ENCODE measurements at regions not wholly inside any gene's neighbourhood (a gene's known extent, or its start where the extent isn't known, plus 50 kb on each side); places are given as distances from the start of the nearest gene placed in this dataset.

DNA sequence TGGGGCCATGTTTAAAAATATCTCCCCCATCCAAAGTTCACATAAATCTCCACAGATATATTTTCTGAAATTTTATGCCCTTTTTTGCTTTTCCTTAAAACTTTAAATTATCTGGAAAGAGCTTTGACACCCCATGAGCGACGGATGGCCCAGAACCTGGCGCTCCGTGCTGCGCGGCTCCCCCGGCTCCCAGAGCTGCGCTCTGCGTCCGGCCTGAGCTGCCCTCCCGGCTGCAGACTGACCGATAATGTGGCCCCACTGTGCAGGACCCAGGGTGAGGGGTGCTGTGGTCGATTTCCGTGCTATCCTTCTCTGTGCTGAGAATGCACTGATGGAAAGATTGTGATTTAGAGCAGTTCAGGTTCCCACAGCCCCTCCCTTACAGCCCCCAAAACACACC is 292.3 kb upstream of the IRX4 start:
- in situ Hi-C loops (cut with MboI; ENCODE audit: low sequenced_read_pairs in 4 of 4) (no loop called here), intact Hi-C loops (cut with DNase I; ENCODE audit: low total_unique reads) (no loop called here)
- Histone ChIP-seq H3K36me3 (no peaks in the 10 kb centered on the region), H3K9me3 (no peaks in the 10 kb centered on the region), H3K4me1 (no peaks in the 10 kb centered on the region), H3K27me3 (no peaks in the 10 kb centered on the region), H3K27ac (no peak overlapping the region), H3K4me3 (no peak overlapping the region)
- DNase-seq: no peak
- no peak for ATAC-seq
- TF ChIP-seq, protein P1, sequence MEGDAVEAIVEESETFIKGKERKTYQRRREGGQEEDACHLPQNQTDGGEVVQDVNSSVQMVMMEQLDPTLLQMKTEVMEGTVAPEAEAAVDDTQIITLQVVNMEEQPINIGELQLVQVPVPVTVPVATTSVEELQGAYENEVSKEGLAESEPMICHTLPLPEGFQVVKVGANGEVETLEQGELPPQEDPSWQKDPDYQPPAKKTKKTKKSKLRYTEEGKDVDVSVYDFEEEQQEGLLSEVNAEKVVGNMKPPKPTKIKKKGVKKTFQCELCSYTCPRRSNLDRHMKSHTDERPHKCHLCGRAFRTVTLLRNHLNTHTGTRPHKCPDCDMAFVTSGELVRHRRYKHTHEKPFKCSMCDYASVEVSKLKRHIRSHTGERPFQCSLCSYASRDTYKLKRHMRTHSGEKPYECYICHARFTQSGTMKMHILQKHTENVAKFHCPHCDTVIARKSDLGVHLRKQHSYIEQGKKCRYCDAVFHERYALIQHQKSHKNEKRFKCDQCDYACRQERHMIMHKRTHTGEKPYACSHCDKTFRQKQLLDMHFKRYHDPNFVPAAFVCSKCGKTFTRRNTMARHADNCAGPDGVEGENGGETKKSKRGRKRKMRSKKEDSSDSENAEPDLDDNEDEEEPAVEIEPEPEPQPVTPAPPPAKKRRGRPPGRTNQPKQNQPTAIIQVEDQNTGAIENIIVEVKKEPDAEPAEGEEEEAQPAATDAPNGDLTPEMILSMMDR (IDR thresholded peaks at IDR 0.05 in 4 of 5, conservative IDR thresholded peaks at IDR 0.05 in 1 of 5): no peak
- TF ChIP-seq POLR2A (IDR thresholded peaks at IDR 0.05): no peak

DNA sequence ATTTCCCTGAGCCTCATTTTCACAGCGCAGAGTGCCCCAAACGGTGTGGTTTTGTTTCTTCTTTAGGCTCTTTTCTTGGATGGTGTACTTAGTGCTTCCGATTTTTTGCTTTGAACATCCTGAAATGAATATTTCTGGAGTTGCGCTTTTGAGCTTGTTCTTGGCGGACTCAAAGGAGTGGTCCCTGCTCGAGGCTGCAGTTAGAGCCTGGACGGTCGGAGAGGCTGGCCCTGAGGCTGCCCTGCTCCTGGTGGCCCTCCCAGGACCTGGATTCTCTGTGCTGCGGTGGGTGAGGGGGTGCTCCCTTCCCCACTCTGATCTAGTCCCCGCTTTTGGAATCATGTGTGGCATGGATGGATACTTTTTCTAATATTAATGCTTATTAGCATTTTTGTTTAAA is 291.8 kb upstream of the IRX4 start:
- TF ChIP-seq POLR2A (IDR thresholded peaks at IDR 0.05): no peak
- TF ChIP-seq, protein P1 (IDR thresholded peaks at IDR 0.05 in 4 of 5, conservative IDR thresholded peaks at IDR 0.05 in 1 of 5): no peak
- intact Hi-C loops (cut with DNase I; ENCODE audit: low total_unique reads): no loop called here
- in situ Hi-C loops (cut with MboI; ENCODE audit: low sequenced_read_pairs in 4 of 4): no loop called here
- H3K4me1 ChIP-seq: no peaks in the 10 kb centered on the region
- no peak overlapping the region for H3K4me3 ChIP-seq
- no peaks in the 10 kb centered on the region for H3K9me3 ChIP-seq
- no peak for ATAC-seq
- H3K36me3 ChIP-seq: no peaks in the 10 kb centered on the region
- DNase-seq: no peak
- H3K27ac ChIP-seq: no peak overlapping the region
- no peaks in the 10 kb centered on the region for H3K27me3 ChIP-seq

DNA sequence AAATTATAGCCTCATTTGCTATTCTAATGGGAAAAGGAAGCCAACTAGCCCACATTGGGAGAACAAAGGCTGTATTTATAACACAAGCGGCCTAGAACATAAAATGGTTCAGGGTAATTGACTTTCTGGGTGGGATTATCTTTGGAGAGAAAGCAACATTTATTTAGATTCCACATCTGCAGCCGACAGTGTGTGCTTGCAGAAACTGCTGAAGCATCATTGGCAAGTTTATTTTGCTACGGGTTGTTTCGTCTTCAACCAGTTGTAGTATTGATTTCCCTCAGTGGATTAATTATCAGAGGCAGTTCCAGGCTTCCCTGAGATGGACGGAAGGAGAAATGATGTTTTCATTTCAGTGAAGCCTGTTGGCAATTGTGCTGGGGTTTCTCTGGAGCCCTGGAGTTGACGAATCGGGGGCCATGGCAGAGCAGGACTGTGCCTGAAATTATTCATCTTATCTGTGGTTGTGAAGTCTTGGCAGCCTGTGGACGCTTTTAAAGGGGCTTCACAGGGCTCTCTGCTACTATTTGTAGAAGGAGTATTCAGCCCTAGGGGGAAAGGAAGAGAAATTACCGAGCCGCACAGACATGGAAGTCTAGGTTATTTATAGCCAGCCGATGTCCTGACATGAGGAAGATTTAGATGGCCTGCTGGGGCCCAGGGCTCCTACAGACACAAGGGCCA is 290.6 kb upstream of the IRX4 start:
- TF ChIP-seq, protein P1 (IDR thresholded peaks at IDR 0.05 in 4 of 5, conservative IDR thresholded peaks at IDR 0.05 in 1 of 5): no peak
- TF ChIP-seq POLR2A (IDR thresholded peaks at IDR 0.05): no peak

DNA sequence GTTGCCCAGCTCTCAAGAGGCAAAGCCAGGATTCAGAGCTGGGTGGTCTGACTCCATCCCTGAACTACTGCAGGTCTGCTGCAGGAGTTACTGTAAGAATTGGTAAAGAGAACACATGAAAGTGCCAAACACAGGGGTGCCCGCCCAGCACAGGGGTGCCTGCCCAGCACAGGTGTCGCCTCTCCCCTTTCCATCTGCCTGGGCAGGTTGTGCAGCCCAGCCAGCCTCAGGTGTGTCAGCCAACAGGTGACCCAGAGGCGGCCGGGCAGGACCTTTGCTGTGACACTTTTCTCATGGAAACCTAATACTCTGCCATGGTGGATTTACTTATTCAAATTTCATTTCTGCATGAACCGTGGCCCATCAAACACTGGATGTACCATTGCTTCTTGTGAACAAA is 289.7 kb upstream of the IRX4 start:
- intact Hi-C loops (cut with DNase I; ENCODE audit: low total_unique reads) (no loop called here), in situ Hi-C loops (cut with MboI; ENCODE audit: low sequenced_read_pairs in 4 of 4) (no loop called here)
- DNase-seq (no peak), ATAC-seq (no peak)
- Histone ChIP-seq H3K27me3 (no peaks in the 10 kb centered on the region), H3K9me3 (no peaks in the 10 kb centered on the region), H3K36me3 (no peaks in the 10 kb centered on the region), H3K27ac (no peak overlapping the region), H3K4me1 (no peaks in the 10 kb centered on the region), H3K4me3 (no peak overlapping the region)
- TF ChIP-seq, protein P1 (IDR thresholded peaks at IDR 0.05 in 4 of 5, conservative IDR thresholded peaks at IDR 0.05 in 1 of 5): no peak
- no peak for TF ChIP-seq POLR2A (IDR thresholded peaks at IDR 0.05)

More for the DNA sequence above, 290.6 kb upstream of the IRX4 start:
- H3K4me3 ChIP-seq: no peak overlapping the region
- DNase-seq (no peak), ATAC-seq (no peak)
- intact Hi-C loops (cut with DNase I; ENCODE audit: low total_unique reads) (no loop called here), in situ Hi-C loops (cut with MboI; ENCODE audit: low sequenced_read_pairs in 4 of 4) (no loop called here)
- no peak overlapping the region for H3K27ac ChIP-seq
- no peaks in the 10 kb centered on the region for H3K9me3 ChIP-seq
- no peaks in the 10 kb centered on the region for H3K27me3 ChIP-seq
- no peaks in the 10 kb centered on the region for H3K36me3 ChIP-seq
- no peaks in the 10 kb centered on the region for H3K4me1 ChIP-seq

DNA sequence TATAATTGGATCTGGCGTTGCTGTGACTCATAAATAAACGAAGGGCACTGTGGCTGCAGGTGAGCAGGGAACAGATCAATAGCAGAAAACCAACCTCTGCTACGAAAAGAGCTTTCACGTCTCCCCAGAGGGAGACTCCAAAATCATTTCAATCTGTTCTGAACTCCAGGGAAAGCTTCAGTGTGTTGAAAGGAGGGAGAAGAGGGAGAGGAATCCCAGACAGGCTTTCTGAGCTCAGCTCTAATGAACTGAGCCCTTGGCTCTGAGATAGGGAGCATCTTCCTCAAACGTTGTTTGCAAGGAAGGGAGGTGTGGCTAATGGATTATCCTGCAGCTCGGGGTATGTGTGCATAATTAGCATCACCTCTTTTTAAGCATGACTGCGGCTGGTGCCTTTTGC is 288.0 kb upstream of the IRX4 start:
- no peak overlapping the region for H3K27ac ChIP-seq
- peaks cover 0 to 5% (median 0%) of the 10 kb centered on the region in 3 donors for H3K27me3 ChIP-seq
- DNase-seq: no peak
- H3K4me1 ChIP-seq: no peaks in the 10 kb centered on the region
- no peak overlapping the region for H3K4me3 ChIP-seq
- no peak for TF ChIP-seq POLR2A (IDR thresholded peaks at IDR 0.05)
- TF ChIP-seq, protein P1 (IDR thresholded peaks at IDR 0.05 in 4 of 5, conservative IDR thresholded peaks at IDR 0.05 in 1 of 5): no peak
- in situ Hi-C loops (cut with MboI; ENCODE audit: low sequenced_read_pairs in 4 of 4) (no loop called here), intact Hi-C loops (cut with DNase I; ENCODE audit: low total_unique reads) (no loop called here)
- no peaks in the 10 kb centered on the region for H3K9me3 ChIP-seq
- ATAC-seq: no peak
- no peaks in the 10 kb centered on the region for H3K36me3 ChIP-seq
